ENCODE measurements at regions not wholly inside any gene's neighbourhood (a gene's known extent, or its start where the extent isn't known, plus 50 kb on each side); places are given as distances from the start of the nearest gene placed in this dataset.

GRCh38 chr5:125180231-125180829 lies 433.9 kb upstream of the ZNF608 start:
- no peak for TF ChIP-seq CTCF (IDR thresholded peaks at IDR 0.05)
- no peak for TF ChIP-seq EP300 (IDR thresholded peaks at IDR 0.05; ENCODE audit: low read depth)
- no peak for TF ChIP-seq POLR2AphosphoS5 (IDR thresholded peaks at IDR 0.05)
- no peak for TF ChIP-seq POLR2A (IDR thresholded peaks at IDR 0.05)
